ENCODE measurements at regions not wholly inside any gene's neighbourhood (a gene's known extent, or its start where the extent isn't known, plus 50 kb on each side); places are given as distances from the start of the nearest gene placed in this dataset.

GRCh38 chr20:52291109-52291508 lies 99.5 kb upstream of the ZFP64 start:
- H3K4me1 Mint-ChIP-seq: peaks cover 2% of the 10 kb centered on the region
- H3K4me1 ChIP-seq (ENCODE audit: control insufficient read depth in 1 of 2, insufficient read depth in 2 of 2, low read length in 2 of 2): no peaks in the 10 kb centered on the region
- H3K27ac ChIP-seq (ENCODE audit: low read depth in 1 of 2, low read length in 2 of 2): no peak overlapping the region
- H3K27me3 Mint-ChIP-seq (ENCODE audit: low read depth in 3 of 3): peaks cover 0 to 6% (median 2%) of the 10 kb centered on the region in 3 donors
- H3K4me3 Mint-ChIP-seq: no peak overlapping the region
- H3K27me3 ChIP-seq (ENCODE audit: control insufficient read depth in 2 of 2, insufficient read depth in 2 of 2, low read length in 2 of 2): no peaks in the 10 kb centered on the region
- H3K9ac ChIP-seq (ENCODE audit: insufficient read depth, low read length, poor library complexity, severe bottlenecking): no peak overlapping the region
- H3K27ac Mint-ChIP-seq: no peak overlapping the region
- no peak overlapping the region for H3K4me2 ChIP-seq (replicated peaks; ENCODE audit: extremely low read depth, low read length, poor library complexity, severe bottlenecking)
- no peak overlapping the region for H3K4me3 ChIP-seq (replicated peaks in 1 of 3; ENCODE audit: low read depth in 2 of 3, low read length in 3 of 3)
- intact Hi-C loops (cut with micrococcal nuclease): no loop called here
- H3K79me2 ChIP-seq (ENCODE audit: insufficient read depth, low read length): no peaks in the 10 kb centered on the region
- H3K9me3 ChIP-seq (replicated peaks in 1 of 2; ENCODE audit: control insufficient read depth in 1 of 2, insufficient read depth in 1 of 2, low read length in 2 of 2): no peaks in the 10 kb centered on the region
- no peak overlapping the region for H2AFZ ChIP-seq (ENCODE audit: insufficient read depth, low read depth, low read length, poor library complexity, severe bottlenecking)
- no peaks in the 10 kb centered on the region for H3K36me3 ChIP-seq (replicated peaks in 1 of 2; ENCODE audit: control insufficient read depth in 1 of 2, insufficient read depth in 2 of 2, low read length in 2 of 2)
- no peaks in the 10 kb centered on the region for H3K36me3 Mint-ChIP-seq
- no peak for DNase-seq
- no peaks in the 10 kb centered on the region for H4K20me1 ChIP-seq (ENCODE audit: insufficient read depth, low read length)
- WGBS (ENCODE audit: insufficient coverage): 87% methylated on average over 8 of the region's 12 CpGs
- H3K9me3 Mint-ChIP-seq: peaks cover 0 to 4% (median 0%) of the 10 kb centered on the region in 7 donors
- no peak for TF ChIP-seq CTCF (IDR thresholded peaks at IDR 0.05)

- no peak overlapping the region for H3K4me3 Mint-ChIP-seq
- H3K36me3 Mint-ChIP-seq: no peaks in the 10 kb centered on the region
- H3K27me3 Mint-ChIP-seq (ENCODE audit: low read depth in 3 of 3): peaks cover 0 to 7% (median 2%) of the 10 kb centered on the region in 3 donors
- intact Hi-C loops (cut with micrococcal nuclease): no loop called here
- no peak overlapping the region for H3K27ac Mint-ChIP-seq
- H3K4me1 ChIP-seq (ENCODE audit: control insufficient read depth in 1 of 2, insufficient read depth in 2 of 2, low read length in 2 of 2): no peaks in the 10 kb centered on the region
- no peak overlapping the region for H3K4me2 ChIP-seq (replicated peaks; ENCODE audit: extremely low read depth, low read length, poor library complexity, severe bottlenecking)
- H3K36me3 ChIP-seq (replicated peaks in 1 of 2; ENCODE audit: control insufficient read depth in 1 of 2, insufficient read depth in 2 of 2, low read length in 2 of 2): no peaks in the 10 kb centered on the region
- H3K4me1 Mint-ChIP-seq: peaks cover 2% of the 10 kb centered on the region
- no peaks in the 10 kb centered on the region for H4K20me1 ChIP-seq (ENCODE audit: insufficient read depth, low read length)
- TF ChIP-seq CTCF (IDR thresholded peaks at IDR 0.05): no peak
- H3K27ac ChIP-seq (ENCODE audit: low read depth in 1 of 2, low read length in 2 of 2): no peak overlapping the region
- WGBS (ENCODE audit: insufficient coverage): no CpG with 5 or more reads among the region's 4 CpGs
- H3K9me3 ChIP-seq (replicated peaks in 1 of 2; ENCODE audit: control insufficient read depth in 1 of 2, insufficient read depth in 1 of 2, low read length in 2 of 2): no peaks in the 10 kb centered on the region
- H3K79me2 ChIP-seq (ENCODE audit: insufficient read depth, low read length): no peaks in the 10 kb centered on the region
- no peak overlapping the region for H3K9ac ChIP-seq (ENCODE audit: insufficient read depth, low read length, poor library complexity, severe bottlenecking)
- peaks cover 0 to 4% (median 0%) of the 10 kb centered on the region in 7 donors for H3K9me3 Mint-ChIP-seq
- H2AFZ ChIP-seq (ENCODE audit: insufficient read depth, low read depth, low read length, poor library complexity, severe bottlenecking): no peak overlapping the region
- no peak for DNase-seq
- no peak overlapping the region for H3K4me3 ChIP-seq (replicated peaks in 1 of 3; ENCODE audit: low read depth in 2 of 3, low read length in 3 of 3)
- no peaks in the 10 kb centered on the region for H3K27me3 ChIP-seq (ENCODE audit: control insufficient read depth in 2 of 2, insufficient read depth in 2 of 2, low read length in 2 of 2)
These were observed 99.0 kb upstream of the ZFP64 start for GRCh38 chr20:52290569-52290968.

Data from CD14-positive monocyte (primary cell).